Upper lobe of right lung (tissue), 1 donor: ENCODE measurements at regions not wholly inside any gene's neighbourhood (a gene's known extent, or its start where the extent isn't known, plus 50 kb on each side); places are given as distances from the start of the nearest gene placed in this dataset.
A peak's percentile ranks its signal among the peaks of the same experiment; 100 is the strongest.

Source experiments
- ATAC-seq: fragments of 200-7000 bp; cut with Tn5 transposase; one replicate; pipeline ENCODE4 v1.9.1; 2020; ENCODE audit warnings: mild to moderate bottlenecking, moderate library complexity
- DNase-seq: peaks from one replicate; pipeline ENCODE4 v3.0.0-alpha.2; 2020
- H3K27ac ChIP-seq: fragments of 200-600 bp; one replicate; pipeline ENCODE4 v1.8.0; 2022
- H3K27me3 ChIP-seq: fragments of 200-600 bp; one replicate; pipeline ENCODE4 v1.8.0; 2022; ENCODE audit warnings: mild to moderate bottlenecking
- H3K36me3 ChIP-seq: fragments of 200-600 bp; one replicate; pipeline ENCODE4 v1.8.0; 2022
- H3K4me1 ChIP-seq: fragments of 200-600 bp; one replicate; pipeline ENCODE4 v1.8.0; 2022
- H3K4me3 ChIP-seq: fragments of 200-600 bp; one replicate; pipeline ENCODE4 v1.8.0; 2022; ENCODE audit warnings: mild to moderate bottlenecking
- H3K9me3 ChIP-seq: fragments of 200-600 bp; one replicate; pipeline ENCODE4 v1.8.0; 2022
- CTCF ChIP-seq: fragments of 200-600 bp; IDR thresholded peaks from one replicate; pipeline ENCODE4 v1.8.0; 2022; ENCODE audit warnings: antibody characterized with exemption
- intact Hi-C: fragments of 100-400 bp; cut with DNase I; formaldehyde crosslinking; loops from one replicate; pipeline ENCODE4 v1.11.0; 2022
- donor health status: DM: no; HTN: yes; CAD: no; lungs with severe emphysema.

- peak; percentile 13 for ATAC-seq
Measured at GRCh38 chr12:60269611-60270269, 673.9 kb downstream of the SLC16A7 start.

GRCh38 chr12:60271816-60272215 lies 676.0 kb downstream of the SLC16A7 start:
- no peak for ATAC-seq
- Histone ChIP-seq H3K27ac (no peak overlapping the region), H3K36me3 (no peaks in the 10 kb centered on the region), H3K27me3 (no peaks in the 10 kb centered on the region), H3K9me3 (no peaks in the 10 kb centered on the region), H3K4me3 (no peak overlapping the region), H3K4me1 (no peaks in the 10 kb centered on the region)
- no peak for TF ChIP-seq CTCF
- intact Hi-C loops = no loop called here
- DNase-seq = no peak

More at GRCh38 chr12:60269611-60270269, 673.9 kb downstream of the SLC16A7 start:
- intact Hi-C loops = no loop called here
- H3K4me3 ChIP-seq = no peak overlapping the region
- H3K9me3 ChIP-seq = no peaks in the 10 kb centered on the region
- DNase-seq = no peak
- H3K27ac ChIP-seq = no peak overlapping the region
- no peak for TF ChIP-seq CTCF
- H3K36me3 ChIP-seq = no peaks in the 10 kb centered on the region
- H3K4me1 ChIP-seq = no peaks in the 10 kb centered on the region
- H3K27me3 ChIP-seq = no peaks in the 10 kb centered on the region

GRCh38 chr12:60278209-60278608 lies 682.4 kb downstream of the SLC16A7 start:
- H3K27ac ChIP-seq = no peak overlapping the region
- ATAC-seq (no peak), DNase-seq (no peak)
- H3K4me3 ChIP-seq = no peak overlapping the region
- TF ChIP-seq CTCF = no peak
- no peaks in the 10 kb centered on the region for H3K9me3 ChIP-seq
- no peaks in the 10 kb centered on the region for H3K27me3 ChIP-seq
- H3K4me1 ChIP-seq = no peaks in the 10 kb centered on the region
- H3K36me3 ChIP-seq = no peaks in the 10 kb centered on the region
- intact Hi-C loops = no loop called here

GRCh38 chr12:60279221-60279620 lies 683.4 kb downstream of the SLC16A7 start:
- Histone ChIP-seq H3K27ac (no peak overlapping the region), H3K4me1 (no peaks in the 10 kb centered on the region), H3K36me3 (no peaks in the 10 kb centered on the region), H3K4me3 (no peak overlapping the region), H3K9me3 (no peaks in the 10 kb centered on the region), H3K27me3 (no peaks in the 10 kb centered on the region)
- intact Hi-C loops = no loop called here
- DNase-seq (no peak), ATAC-seq (no peak)
- no peak for TF ChIP-seq CTCF

GRCh38 chr12:60281522-60281921 lies 685.7 kb downstream of the SLC16A7 start:
- no peaks in the 10 kb centered on the region for H3K36me3 ChIP-seq
- ATAC-seq (peak; percentile 34), DNase-seq (no peak)
- no peak overlapping the region for H3K4me3 ChIP-seq
- no peak for TF ChIP-seq CTCF
- H3K27ac ChIP-seq = no peak overlapping the region
- intact Hi-C loops = no loop called here
- H3K27me3 ChIP-seq = no peaks in the 10 kb centered on the region
- H3K9me3 ChIP-seq = no peaks in the 10 kb centered on the region
- no peaks in the 10 kb centered on the region for H3K4me1 ChIP-seq

GRCh38 chr12:60290532-60290931 lies 694.7 kb downstream of the SLC16A7 start:
- ATAC-seq (no peak), DNase-seq (no peak)
- Histone ChIP-seq H3K27me3 (no peaks in the 10 kb centered on the region), H3K9me3 (no peaks in the 10 kb centered on the region), H3K4me3 (no peak overlapping the region), H3K4me1 (no peaks in the 10 kb centered on the region), H3K27ac (no peak overlapping the region), H3K36me3 (no peaks in the 10 kb centered on the region)
- intact Hi-C loops = no loop called here
- no peak for TF ChIP-seq CTCF
